ENCODE measurements at regions not wholly inside any gene's neighbourhood (a gene's known extent, or its start where the extent isn't known, plus 50 kb on each side); places are given as distances from the start of the nearest gene placed in this dataset.

DNA sequence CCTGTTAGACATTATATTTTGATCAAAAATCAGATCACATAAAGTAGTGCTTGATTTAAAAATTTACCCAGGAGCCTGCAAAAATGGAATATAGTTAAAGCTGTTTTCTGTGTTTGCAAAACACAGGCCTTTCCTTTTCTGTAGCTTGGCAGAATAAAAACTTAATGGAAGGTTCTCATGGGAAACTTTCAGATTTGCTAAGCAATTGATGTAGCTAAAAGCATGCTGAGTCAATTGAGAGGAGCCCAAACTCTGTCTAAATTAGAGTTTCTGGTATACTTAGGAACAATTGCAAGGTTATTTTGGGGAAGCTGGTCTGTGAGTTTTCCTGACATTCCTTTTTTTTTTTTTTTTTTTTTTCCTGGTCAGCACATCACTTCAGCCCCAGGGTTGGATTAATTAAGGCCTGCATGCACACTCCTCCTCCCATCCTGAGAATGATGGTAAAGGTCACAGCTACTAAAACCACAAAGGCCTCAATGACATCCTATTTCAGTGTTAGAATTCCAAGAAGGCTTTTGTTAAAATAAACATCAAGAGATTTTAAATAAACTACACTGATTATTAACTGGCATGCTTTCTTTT, 608.7 kb downstream of the PLPP3 start:
- TF ChIP-seq, protein P1, sequence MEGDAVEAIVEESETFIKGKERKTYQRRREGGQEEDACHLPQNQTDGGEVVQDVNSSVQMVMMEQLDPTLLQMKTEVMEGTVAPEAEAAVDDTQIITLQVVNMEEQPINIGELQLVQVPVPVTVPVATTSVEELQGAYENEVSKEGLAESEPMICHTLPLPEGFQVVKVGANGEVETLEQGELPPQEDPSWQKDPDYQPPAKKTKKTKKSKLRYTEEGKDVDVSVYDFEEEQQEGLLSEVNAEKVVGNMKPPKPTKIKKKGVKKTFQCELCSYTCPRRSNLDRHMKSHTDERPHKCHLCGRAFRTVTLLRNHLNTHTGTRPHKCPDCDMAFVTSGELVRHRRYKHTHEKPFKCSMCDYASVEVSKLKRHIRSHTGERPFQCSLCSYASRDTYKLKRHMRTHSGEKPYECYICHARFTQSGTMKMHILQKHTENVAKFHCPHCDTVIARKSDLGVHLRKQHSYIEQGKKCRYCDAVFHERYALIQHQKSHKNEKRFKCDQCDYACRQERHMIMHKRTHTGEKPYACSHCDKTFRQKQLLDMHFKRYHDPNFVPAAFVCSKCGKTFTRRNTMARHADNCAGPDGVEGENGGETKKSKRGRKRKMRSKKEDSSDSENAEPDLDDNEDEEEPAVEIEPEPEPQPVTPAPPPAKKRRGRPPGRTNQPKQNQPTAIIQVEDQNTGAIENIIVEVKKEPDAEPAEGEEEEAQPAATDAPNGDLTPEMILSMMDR (IDR thresholded peaks at IDR 0.05) = no peak
- TF ChIP-seq POLR2A (IDR thresholded peaks at IDR 0.05) = no peak

All from ovary (tissue), 3 donors.